ENCODE measurements at regions not wholly inside any gene's neighbourhood (a gene's known extent, or its start where the extent isn't known, plus 50 kb on each side); places are given as distances from the start of the nearest gene placed in this dataset.

- FAIRE-seq (no peak), DNase-seq (ENCODE audit: insufficient read length, low spot score) (no peak)
- TF ChIP-seq, protein P1, sequence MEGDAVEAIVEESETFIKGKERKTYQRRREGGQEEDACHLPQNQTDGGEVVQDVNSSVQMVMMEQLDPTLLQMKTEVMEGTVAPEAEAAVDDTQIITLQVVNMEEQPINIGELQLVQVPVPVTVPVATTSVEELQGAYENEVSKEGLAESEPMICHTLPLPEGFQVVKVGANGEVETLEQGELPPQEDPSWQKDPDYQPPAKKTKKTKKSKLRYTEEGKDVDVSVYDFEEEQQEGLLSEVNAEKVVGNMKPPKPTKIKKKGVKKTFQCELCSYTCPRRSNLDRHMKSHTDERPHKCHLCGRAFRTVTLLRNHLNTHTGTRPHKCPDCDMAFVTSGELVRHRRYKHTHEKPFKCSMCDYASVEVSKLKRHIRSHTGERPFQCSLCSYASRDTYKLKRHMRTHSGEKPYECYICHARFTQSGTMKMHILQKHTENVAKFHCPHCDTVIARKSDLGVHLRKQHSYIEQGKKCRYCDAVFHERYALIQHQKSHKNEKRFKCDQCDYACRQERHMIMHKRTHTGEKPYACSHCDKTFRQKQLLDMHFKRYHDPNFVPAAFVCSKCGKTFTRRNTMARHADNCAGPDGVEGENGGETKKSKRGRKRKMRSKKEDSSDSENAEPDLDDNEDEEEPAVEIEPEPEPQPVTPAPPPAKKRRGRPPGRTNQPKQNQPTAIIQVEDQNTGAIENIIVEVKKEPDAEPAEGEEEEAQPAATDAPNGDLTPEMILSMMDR (IDR thresholded peaks at IDR 0.05; ENCODE audit: insufficient read depth, missing control alignments): no peak
These were observed 449.4 kb downstream of the TNS3 start for GRCh38 chr7:47132471-47132870.

- TF ChIP-seq, protein P1 (IDR thresholded peaks at IDR 0.05; ENCODE audit: insufficient read depth, missing control alignments): no peak
- FAIRE-seq (no peak), DNase-seq (ENCODE audit: insufficient read length, low spot score) (no peak)
These were observed 453.2 kb downstream of the TNS3 start for GRCh38 chr7:47128700-47129099.

- DNase-seq (ENCODE audit: insufficient read length, low spot score): no peak
- no peak for FAIRE-seq
- TF ChIP-seq, protein P1 (IDR thresholded peaks at IDR 0.05; ENCODE audit: insufficient read depth, missing control alignments): no peak
These were observed 456.4 kb downstream of the TNS3 start for GRCh38 chr7:47125529-47125928.

- DNase-seq (ENCODE audit: insufficient read length, low spot score) (no peak), FAIRE-seq (no peak)
- TF ChIP-seq, protein P1 (IDR thresholded peaks at IDR 0.05; ENCODE audit: insufficient read depth, missing control alignments): no peak
These were observed 462.5 kb downstream of the TNS3 start for GRCh38 chr7:47119261-47119865.

- TF ChIP-seq, protein P1 (IDR thresholded peaks at IDR 0.05; ENCODE audit: insufficient read depth, missing control alignments): no peak
- DNase-seq (ENCODE audit: insufficient read length, low spot score) (no peak), FAIRE-seq (no peak)
These were observed 477.7 kb downstream of the TNS3 start for GRCh38 chr7:47104206-47104549.

DNA sequence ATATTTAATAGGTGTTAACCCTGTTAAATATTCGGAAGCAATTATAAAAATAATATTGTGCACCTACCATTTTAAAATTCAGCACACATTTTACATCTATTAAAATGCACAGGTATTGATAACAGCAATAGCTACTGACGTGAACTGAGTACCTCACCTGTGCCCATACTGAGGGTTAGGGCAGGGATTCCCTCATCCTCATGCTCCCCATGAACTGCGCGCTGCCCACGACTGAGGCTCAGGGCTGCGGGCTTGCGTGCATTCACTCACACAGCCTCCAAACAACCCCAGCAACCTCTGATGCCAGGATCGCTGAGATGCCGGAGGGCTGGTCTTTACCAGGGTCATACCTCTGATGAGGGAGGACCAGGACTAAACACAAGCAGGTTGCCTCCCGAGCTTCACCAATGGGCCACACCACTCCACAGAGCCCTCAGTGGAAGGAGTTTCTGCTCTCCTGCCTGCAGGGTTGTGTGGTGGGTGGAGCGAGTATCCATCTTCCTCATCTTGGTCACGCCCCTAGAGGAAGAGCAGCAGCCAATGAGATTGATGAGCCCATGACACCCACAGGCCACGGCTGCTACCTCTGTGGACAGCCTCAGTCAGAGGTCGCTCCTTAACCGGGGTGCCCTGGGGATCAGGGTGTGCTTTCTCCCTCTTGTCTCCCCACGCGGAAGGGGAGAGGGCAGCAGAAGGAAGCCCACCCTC, 478.3 kb downstream of the TNS3 start:
- DNase-seq (ENCODE audit: insufficient read length, low spot score) (no peak), FAIRE-seq (no peak)
- TF ChIP-seq, protein P1 (IDR thresholded peaks at IDR 0.05; ENCODE audit: insufficient read depth, missing control alignments): no peak

DNA sequence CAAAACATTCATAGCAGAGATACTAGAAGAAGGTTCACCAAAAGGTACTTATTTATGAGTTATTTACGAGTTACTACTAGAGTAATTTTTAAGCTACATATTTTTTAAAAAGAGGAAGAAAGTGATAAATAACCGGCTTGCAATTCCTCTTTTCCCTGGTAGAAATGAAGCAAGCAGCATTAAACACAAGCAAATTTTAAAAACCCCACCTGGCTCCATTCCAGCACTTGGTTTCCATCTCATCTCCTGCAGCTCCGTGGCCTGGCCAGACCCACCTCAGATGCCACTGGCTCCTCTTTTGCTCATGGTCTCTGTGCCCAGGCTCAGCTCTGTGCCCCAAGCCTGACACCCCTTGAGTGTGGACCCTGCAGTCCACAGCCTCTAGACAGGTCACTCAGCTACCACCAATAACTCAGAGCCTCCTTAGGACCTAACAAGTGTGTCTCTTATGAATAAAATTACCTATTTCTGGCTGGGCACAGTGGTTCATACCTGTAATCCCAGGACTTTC, 479.5 kb downstream of the TNS3 start:
- TF ChIP-seq, protein P1 (IDR thresholded peaks at IDR 0.05; ENCODE audit: insufficient read depth, missing control alignments): no peak
- DNase-seq (ENCODE audit: insufficient read length, low spot score) (no peak), FAIRE-seq (no peak)
